Astrocyte (in vitro differentiated cells and primary cell): ENCODE measurements at regions not wholly inside any gene's neighbourhood (a gene's known extent, or its start where the extent isn't known, plus 50 kb on each side); places are given as distances from the start of the nearest gene placed in this dataset.

Experiments
- EZH2 ChIP-seq: IDR thresholded peaks from 2 replicates; pipeline ENCODE4 v1.6.1; 2012; ENCODE audit warnings: mild to moderate bottlenecking, low read length, inconsistent platforms; ENCODE audit not compliant: insufficient read depth
- TF ChIP-seq, protein P1 (sequence below): IDR thresholded peaks from 2 replicates; pipeline ENCODE4 v1.5.1; 2011; ENCODE audit warnings: low read depth, mild to moderate bottlenecking, inconsistent platforms, low read length, moderate library complexity; ENCODE audit not compliant: insufficient read depth

- TF ChIP-seq, protein P1, sequence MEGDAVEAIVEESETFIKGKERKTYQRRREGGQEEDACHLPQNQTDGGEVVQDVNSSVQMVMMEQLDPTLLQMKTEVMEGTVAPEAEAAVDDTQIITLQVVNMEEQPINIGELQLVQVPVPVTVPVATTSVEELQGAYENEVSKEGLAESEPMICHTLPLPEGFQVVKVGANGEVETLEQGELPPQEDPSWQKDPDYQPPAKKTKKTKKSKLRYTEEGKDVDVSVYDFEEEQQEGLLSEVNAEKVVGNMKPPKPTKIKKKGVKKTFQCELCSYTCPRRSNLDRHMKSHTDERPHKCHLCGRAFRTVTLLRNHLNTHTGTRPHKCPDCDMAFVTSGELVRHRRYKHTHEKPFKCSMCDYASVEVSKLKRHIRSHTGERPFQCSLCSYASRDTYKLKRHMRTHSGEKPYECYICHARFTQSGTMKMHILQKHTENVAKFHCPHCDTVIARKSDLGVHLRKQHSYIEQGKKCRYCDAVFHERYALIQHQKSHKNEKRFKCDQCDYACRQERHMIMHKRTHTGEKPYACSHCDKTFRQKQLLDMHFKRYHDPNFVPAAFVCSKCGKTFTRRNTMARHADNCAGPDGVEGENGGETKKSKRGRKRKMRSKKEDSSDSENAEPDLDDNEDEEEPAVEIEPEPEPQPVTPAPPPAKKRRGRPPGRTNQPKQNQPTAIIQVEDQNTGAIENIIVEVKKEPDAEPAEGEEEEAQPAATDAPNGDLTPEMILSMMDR: no peak
- TF ChIP-seq EZH2: no peak
Measured at GRCh38 chr4:4655011-4655410, 113.2 kb upstream of the STX18 start.
